HG03457 (cell line): ENCODE measurements at regions not wholly inside any gene's neighbourhood (a gene's known extent, or its start where the extent isn't known, plus 50 kb on each side); places are given as distances from the start of the nearest gene placed in this dataset.
"Not testable (repeated sequence)": the region's sequence is repeated elsewhere in the genome, so short reads cannot be mapped to it uniquely, and the experiment has no call there.

Source experiments
- ATAC-seq: cut with Tn5 transposase; IDR thresholded peaks from one replicate; pipeline ENCODE4 v1.9.1; 2021; ENCODE audit warnings: moderate number of reproducible peaks; ENCODE audit not compliant: unreplicated experiment

GRCh38 chr2:16395601-16396000 lies 270.0 kb downstream of the CYRIA start:
- ATAC-seq: no peak

GRCh38 chr2:16394986-16395550 lies 270.6 kb downstream of the CYRIA start:
- ATAC-seq: no peak

GRCh38 chr2:16394072-16394985 lies 271.3 kb downstream of the CYRIA start:
- ATAC-seq: no peak

- no peak for ATAC-seq
Measured at GRCh38 chr2:16393500-16394071, 272.0 kb downstream of the CYRIA start.

- no peak for ATAC-seq
Measured at GRCh38 chr2:16392647-16393499, 272.8 kb downstream of the CYRIA start.

GRCh38 chr2:16391986-16392385 lies 273.6 kb downstream of the CYRIA start:
- no peak for ATAC-seq

- ATAC-seq: no peak
Measured at GRCh38 chr2:16390561-16390960, 275.1 kb downstream of the CYRIA start.

- no peak for ATAC-seq
Measured at GRCh38 chr2:16389611-16390010, 276.0 kb downstream of the CYRIA start.

GRCh38 chr2:16388199-16388830 lies 277.3 kb downstream of the CYRIA start:
- not testable (repeated sequence) for ATAC-seq

- no peak for ATAC-seq
Measured at GRCh38 chr2:16387461-16387984, 278.1 kb downstream of the CYRIA start.

GRCh38 chr2:16386431-16386830 lies 279.2 kb downstream of the CYRIA start:
- ATAC-seq: no peak

GRCh38 chr2:16386031-16386430 lies 279.6 kb downstream of the CYRIA start:
- no peak for ATAC-seq

- no peak for ATAC-seq
Measured at GRCh38 chr2:16385341-16385740, 280.3 kb downstream of the CYRIA start.

GRCh38 chr2:16383411-16383810 lies 282.2 kb downstream of the CYRIA start:
- ATAC-seq: no peak

GRCh38 chr2:16382451-16382850 lies 283.2 kb downstream of the CYRIA start:
- no peak for ATAC-seq

GRCh38 chr2:16381511-16381910 lies 284.1 kb downstream of the CYRIA start:
- ATAC-seq: no peak

- not testable (repeated sequence) for ATAC-seq
Measured at GRCh38 chr2:16379901-16380300, 285.7 kb downstream of the CYRIA start.

- ATAC-seq: not testable (repeated sequence)
Measured at GRCh38 chr2:16379061-16379460, 286.6 kb downstream of the CYRIA start.

GRCh38 chr2:16378031-16378430 lies 287.6 kb downstream of the CYRIA start:
- ATAC-seq: no peak

- ATAC-seq: no peak
Measured at GRCh38 chr2:16375981-16376380, 289.7 kb downstream of the CYRIA start.
